ENCODE measurements at regions not wholly inside any gene's neighbourhood (a gene's known extent, or its start where the extent isn't known, plus 50 kb on each side); places are given as distances from the start of the nearest gene placed in this dataset.

GRCh38 chr4:81538716-81539427, 67.2 kb upstream of the RASGEF1B start:
- no peak overlapping the region for H3K9ac ChIP-seq (ENCODE audit: control insufficient read depth, insufficient read depth, low read length)
- no peak overlapping the region for H3K4me2 ChIP-seq (ENCODE audit: control insufficient read depth, insufficient read depth)
- ChIA-PET CTCF (no interaction called here), POLR2A (no interaction called here), SMC1A (ENCODE audit: uncharacterized antibody, unreplicated experiment) (no interaction called here), RAD21 (ENCODE audit: unreplicated experiment) (no interaction called here)
- no peak overlapping the region for H3K27ac ChIP-seq (ENCODE audit: control insufficient read depth, insufficient read depth)
- ATAC-seq, result no peak
- H3K79me2 ChIP-seq (ENCODE audit: control insufficient read depth, insufficient read depth, low read length), result no peaks in the 10 kb centered on the region
- H3K4me3 ChIP-seq, result no peak overlapping the region
- intact Hi-C loops (cut with micrococcal nuclease; ENCODE audit: unreplicated experiment) (no loop called here), in situ Hi-C loops (cut with MboI) (no loop called here)
- WGBS (ENCODE audit: insufficient coverage, insufficient replicate concordance, low lambda C conversion rate, missing lambda C conversion rate), result 33% methylated on average over 6 of the region's 6 CpGs
- FAIRE-seq, result no peak
- BruUV-seq (replicated peaks), result no TSS peak
- TF ChIP-seq ZNF384 (IDR thresholded peaks at IDR 0.05; ENCODE audit: borderline replicate concordance, low read depth, low read length) (no peak), PBX3 (IDR thresholded peaks at IDR 0.05; ENCODE audit: insufficient replicate concordance, low read depth, low read length) (no peak), NR2C1 (IDR thresholded peaks at IDR 0.05) (no peak), EZH2 (IDR thresholded peaks at IDR 0.05; ENCODE audit: borderline replicate concordance, control insufficient read depth, low read depth, low read length) (no peak), POU2F2 (IDR thresholded peaks at IDR 0.05; ENCODE audit: borderline replicate concordance, low read depth, low read length) (no peak), ZBTB4 (CRISPR knock-in tag; IDR thresholded peaks at IDR 0.05) (no peak), MAX (IDR thresholded peaks at IDR 0.05; ENCODE audit: low read depth, low read length) (no peak), E2F8 (IDR thresholded peaks at IDR 0.05; ENCODE audit: low read depth, partially characterized antibody) (no peak), USF1 (IDR thresholded peaks at IDR 0.05; ENCODE audit: borderline replicate concordance, extremely low read length, insufficient read depth, low read depth, low read length) (no peak), YBX1 (IDR thresholded peaks at IDR 0.05) (no peak), TARDBP (IDR thresholded peaks at IDR 0.05; ENCODE audit: borderline replicate concordance) (no peak), CHD4 (IDR thresholded peaks at IDR 0.05) (no peak), GABPA (IDR thresholded peaks at IDR 0.05; ENCODE audit: low read depth) (no peak)
- no peak overlapping the region for H2AFZ ChIP-seq (ENCODE audit: control insufficient read depth, low read depth, low read length)
- DNase-seq (ENCODE audit: low read depth, low spot score), result no peak
- H3K9me3 ChIP-seq (replicated peaks; ENCODE audit: control insufficient read depth, insufficient read depth, low read length), result no peaks in the 10 kb centered on the region
- no peaks in the 10 kb centered on the region for H3K27me3 ChIP-seq (replicated peaks in 1 of 2; ENCODE audit: control insufficient read depth in 2 of 2, insufficient read depth in 2 of 2, low read length in 1 of 2)
- H3K36me3 ChIP-seq (ENCODE audit: control insufficient read depth in 2 of 2, insufficient read depth in 2 of 2, low read length in 1 of 2), result no peaks in the 10 kb centered on the region
- H4K20me1 ChIP-seq (ENCODE audit: control insufficient read depth, insufficient read depth), result no peaks in the 10 kb centered on the region
- no peaks in the 10 kb centered on the region for H3K4me1 ChIP-seq (ENCODE audit: control insufficient read depth, insufficient read depth, low read length)

Data from GM12878 (cell line).